Peyer's patch (tissue), 4 donors: ENCODE measurements at regions not wholly inside any gene's neighbourhood (a gene's known extent, or its start where the extent isn't known, plus 50 kb on each side); places are given as distances from the start of the nearest gene placed in this dataset.
"Not testable (repeated sequence)": the region's sequence is repeated elsewhere in the genome, so short reads cannot be mapped to it uniquely, and the experiment has no call there.

Experiments
- DNase-seq, 3 donors: peaks; one replicate each; pipeline ENCODE4 v3.0.0-alpha.2; 2017 to 2019
- H3K27ac ChIP-seq, 4 donors: fragments of 200-600 bp; sonication (generic); one replicate each; pipeline ENCODE4 v1.5.1; 2016 to 2019
- H3K27me3 ChIP-seq, 2 donors: fragments of 200-600 bp; sonication (generic); one replicate each; pipeline ENCODE4 v1.5.1; 2019
- H3K36me3 ChIP-seq, 3 donors: fragments of 200-600 bp; sonication (generic); one replicate each; pipeline ENCODE4 v1.5.1; 2016 to 2019
- H3K4me1 ChIP-seq, 4 donors: fragments of 200-600 bp; sonication (generic); one replicate each; pipeline ENCODE4 v1.5.1; 2016 to 2019
- H3K4me3 ChIP-seq, 4 donors: fragments of 200-600 bp; sonication (generic); 1 replicate in 3 of 4; 2 replicates in 1 of 4; pipeline ENCODE4 v1.5.1; 2016 to 2019; ENCODE audit warnings: mild to moderate bottlenecking in 1 of 4
- H3K9me3 ChIP-seq, 4 donors: fragments of 200-600 bp; sonication (generic); one replicate each; pipeline ENCODE4 v1.5.1; 2016 to 2019; ENCODE audit warnings: mild to moderate bottlenecking in 1 of 4
- POLR2A ChIP-seq, 2 donors: fragments of 450-650 bp; IDR thresholded peaks; one replicate each; pipeline ENCODE4 v1.5.1; 2017; ENCODE audit warnings: antibody characterized with exemption in 2 of 2, mild to moderate bottlenecking in 2 of 2, moderate library complexity in 2 of 2
- TF ChIP-seq, protein P1 (sequence below), 6 experiments: fragments of 450-650 bp in 4 of 6; fragments of 200-600 bp in 2 of 6; sonication (generic) in 1 of 6; IDR thresholded peaks; one replicate each; pipeline ENCODE4 v1.5.1; 2017 to 2019; ENCODE audit warnings: antibody characterized with exemption in 6 of 6, mild to moderate bottlenecking in 3 of 6, moderate library complexity in 1 of 6

DNA sequence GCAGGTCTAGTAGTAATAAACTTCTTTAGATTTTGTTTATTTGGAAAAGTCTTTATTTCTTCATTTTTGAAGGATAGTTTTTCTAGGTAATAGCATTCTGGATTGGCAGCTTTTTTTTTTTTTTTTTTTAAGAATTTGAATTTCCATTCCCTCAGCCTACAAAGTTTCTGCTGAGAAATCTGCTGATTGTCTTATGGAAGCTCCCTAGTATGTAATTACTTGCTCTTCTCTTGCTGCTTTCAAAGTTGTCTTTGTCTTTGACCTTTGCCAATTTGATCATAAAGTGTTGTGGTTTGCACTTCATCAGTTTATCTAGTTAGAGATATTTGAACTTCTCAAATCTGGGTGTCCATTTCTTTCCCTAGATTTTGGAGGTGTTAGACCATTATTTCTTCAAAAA lies 82.2 kb upstream of the GMDS start:
- Histone ChIP-seq H3K4me1 (no peaks in the 10 kb centered on the region), H3K9me3 (peaks cover 0 to 22% (median 7%) of the 10 kb centered on the region in 4 donors), H3K4me3 (no peak overlapping the region), H3K36me3 (peaks cover 0 to 4% (median 0%) of the 10 kb centered on the region in 3 donors), H3K27me3 (no peaks in the 10 kb centered on the region), H3K27ac (no peak overlapping the region)
- TF ChIP-seq POLR2A (IDR thresholded peaks at IDR 0.05), result no peak
- TF ChIP-seq, protein P1, sequence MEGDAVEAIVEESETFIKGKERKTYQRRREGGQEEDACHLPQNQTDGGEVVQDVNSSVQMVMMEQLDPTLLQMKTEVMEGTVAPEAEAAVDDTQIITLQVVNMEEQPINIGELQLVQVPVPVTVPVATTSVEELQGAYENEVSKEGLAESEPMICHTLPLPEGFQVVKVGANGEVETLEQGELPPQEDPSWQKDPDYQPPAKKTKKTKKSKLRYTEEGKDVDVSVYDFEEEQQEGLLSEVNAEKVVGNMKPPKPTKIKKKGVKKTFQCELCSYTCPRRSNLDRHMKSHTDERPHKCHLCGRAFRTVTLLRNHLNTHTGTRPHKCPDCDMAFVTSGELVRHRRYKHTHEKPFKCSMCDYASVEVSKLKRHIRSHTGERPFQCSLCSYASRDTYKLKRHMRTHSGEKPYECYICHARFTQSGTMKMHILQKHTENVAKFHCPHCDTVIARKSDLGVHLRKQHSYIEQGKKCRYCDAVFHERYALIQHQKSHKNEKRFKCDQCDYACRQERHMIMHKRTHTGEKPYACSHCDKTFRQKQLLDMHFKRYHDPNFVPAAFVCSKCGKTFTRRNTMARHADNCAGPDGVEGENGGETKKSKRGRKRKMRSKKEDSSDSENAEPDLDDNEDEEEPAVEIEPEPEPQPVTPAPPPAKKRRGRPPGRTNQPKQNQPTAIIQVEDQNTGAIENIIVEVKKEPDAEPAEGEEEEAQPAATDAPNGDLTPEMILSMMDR (IDR thresholded peaks at IDR 0.05), result no peak
- no peak for DNase-seq

DNA sequence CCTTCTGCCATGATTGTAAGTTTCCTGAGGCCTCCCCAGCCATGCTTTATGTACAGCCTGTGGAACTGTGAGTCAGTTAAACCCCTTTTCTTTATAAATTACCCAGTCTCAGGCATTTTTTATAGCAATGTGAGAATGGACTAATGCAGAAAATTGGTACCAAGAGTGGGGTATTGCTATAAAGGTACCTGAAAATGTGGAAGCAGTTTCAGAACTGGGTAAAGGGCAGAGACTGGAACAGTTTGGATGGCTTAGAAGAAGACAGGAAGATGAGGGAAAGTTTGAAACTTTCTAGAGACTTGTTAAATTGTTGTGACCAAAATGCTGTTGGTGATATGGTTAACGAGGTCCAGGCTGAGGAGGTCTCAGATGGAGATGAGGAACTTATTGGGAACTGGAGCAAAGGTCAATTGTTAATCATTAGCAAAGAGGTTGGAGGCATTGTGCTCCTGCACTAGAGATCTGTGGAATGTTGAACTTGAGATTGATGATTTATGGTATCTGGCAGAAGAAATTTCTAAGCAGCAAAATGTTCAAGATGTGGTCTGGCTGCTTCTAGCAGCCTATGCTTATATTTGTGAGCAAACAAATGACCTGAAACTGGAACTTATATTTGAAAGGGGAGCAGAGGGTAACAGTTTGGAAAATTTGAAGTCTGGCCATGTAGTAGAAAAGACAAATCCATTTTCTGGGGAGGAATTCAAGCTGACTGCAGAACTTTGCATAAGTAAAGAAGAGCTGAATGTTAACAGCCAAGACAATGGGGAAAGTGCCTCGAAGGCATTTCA lies 79.0 kb upstream of the GMDS start:
- Histone ChIP-seq H3K27me3 (no peaks in the 10 kb centered on the region), H3K9me3 (peaks cover 0 to 22% (median 7%) of the 10 kb centered on the region in 4 donors), H3K4me3 (no peak overlapping the region), H3K36me3 (peaks cover 0 to 4% (median 0%) of the 10 kb centered on the region in 3 donors), H3K27ac (no peak overlapping the region), H3K4me1 (no peaks in the 10 kb centered on the region)
- no peak for DNase-seq
- no peak for TF ChIP-seq POLR2A (IDR thresholded peaks at IDR 0.05)
- TF ChIP-seq, protein P1 (IDR thresholded peaks at IDR 0.05), result no peak

DNA sequence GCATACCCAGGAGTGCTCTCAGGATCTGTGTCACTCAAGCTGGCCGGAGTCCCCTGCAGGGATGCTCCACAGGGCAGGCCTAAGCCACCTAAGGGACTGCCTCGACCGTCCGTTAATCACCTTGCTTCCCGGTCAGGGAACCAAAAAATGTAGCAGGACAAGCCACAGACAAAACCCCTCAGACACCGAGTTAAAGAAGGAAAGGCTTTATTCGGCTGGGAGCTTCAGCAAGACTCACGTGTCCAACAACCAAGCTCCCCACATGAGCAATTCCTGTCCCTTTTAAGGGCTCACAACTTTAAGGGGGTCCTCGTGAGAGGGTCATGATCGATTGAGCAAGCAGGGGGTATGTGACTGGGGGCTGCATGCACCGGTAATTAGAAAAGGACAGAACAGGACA lies 72.1 kb upstream of the GMDS start:
- H3K27ac ChIP-seq, DNase-seq, H3K36me3 ChIP-seq, H3K4me3 ChIP-seq, H3K27me3 ChIP-seq, H3K4me1 ChIP-seq, H3K9me3 ChIP-seq: not testable (repeated sequence)

DNA sequence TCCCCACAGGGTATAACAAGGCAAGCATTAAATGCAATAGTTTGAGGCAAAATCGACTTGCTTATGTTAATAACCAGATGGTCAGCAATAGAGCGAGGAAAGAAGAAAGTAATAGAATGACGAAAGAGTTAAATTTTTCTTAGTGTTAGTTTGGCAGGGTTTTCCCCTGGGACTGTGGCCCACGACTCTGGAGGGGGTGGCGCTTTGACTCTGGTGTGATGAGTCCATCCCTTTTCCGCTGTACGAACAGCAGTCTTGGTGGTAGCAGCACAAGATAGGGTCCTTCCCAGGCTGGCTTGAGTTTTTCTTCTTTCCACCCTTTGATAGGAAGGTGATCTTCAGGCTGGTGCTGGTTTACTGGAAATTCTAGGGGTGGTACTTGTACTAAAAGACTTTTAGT lies 69.2 kb upstream of the GMDS start:
- Histone ChIP-seq H3K27me3 (no peaks in the 10 kb centered on the region), H3K4me1 (peaks cover 0 to 9% (median 0%) of the 10 kb centered on the region in 4 donors), H3K27ac (no peak overlapping the region), H3K4me3 (no peak overlapping the region), H3K9me3 (no peaks in the 10 kb centered on the region), H3K36me3 (peaks cover 0 to 6% (median 0%) of the 10 kb centered on the region in 3 donors)
- TF ChIP-seq, protein P1 (IDR thresholded peaks at IDR 0.05), result no peak
- TF ChIP-seq POLR2A (IDR thresholded peaks at IDR 0.05), result no peak
- DNase-seq, result no peak

DNA sequence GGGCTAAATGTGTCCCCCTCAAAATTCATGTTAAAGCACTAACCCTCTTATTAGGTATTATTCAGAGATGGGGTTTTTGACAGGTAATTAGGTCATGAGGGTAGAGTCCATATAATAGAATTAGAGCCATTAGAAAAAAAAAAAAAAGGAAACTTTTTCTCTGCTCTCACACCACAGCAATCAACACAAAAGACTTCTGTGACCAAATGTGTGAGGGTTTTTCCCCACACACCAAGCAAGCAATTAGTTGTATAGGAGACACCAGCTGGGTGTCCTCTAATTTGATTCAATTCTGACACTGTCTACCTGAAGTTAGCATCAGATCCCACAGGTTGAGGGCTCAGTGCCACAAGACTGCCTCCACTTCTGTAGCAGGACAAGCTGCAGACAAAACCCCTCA lies 64.6 kb upstream of the GMDS start:
- Histone ChIP-seq H3K9me3 (no peaks in the 10 kb centered on the region), H3K36me3 (no peaks in the 10 kb centered on the region), H3K27me3 (no peaks in the 10 kb centered on the region), H3K4me3 (no peak overlapping the region), H3K4me1 (peaks cover 0 to 30% (median 0%) of the 10 kb centered on the region in 4 donors), H3K27ac (no peak overlapping the region)
- no peak for DNase-seq
- TF ChIP-seq, protein P1 (IDR thresholded peaks at IDR 0.05), result no peak
- no peak for TF ChIP-seq POLR2A (IDR thresholded peaks at IDR 0.05)

DNA sequence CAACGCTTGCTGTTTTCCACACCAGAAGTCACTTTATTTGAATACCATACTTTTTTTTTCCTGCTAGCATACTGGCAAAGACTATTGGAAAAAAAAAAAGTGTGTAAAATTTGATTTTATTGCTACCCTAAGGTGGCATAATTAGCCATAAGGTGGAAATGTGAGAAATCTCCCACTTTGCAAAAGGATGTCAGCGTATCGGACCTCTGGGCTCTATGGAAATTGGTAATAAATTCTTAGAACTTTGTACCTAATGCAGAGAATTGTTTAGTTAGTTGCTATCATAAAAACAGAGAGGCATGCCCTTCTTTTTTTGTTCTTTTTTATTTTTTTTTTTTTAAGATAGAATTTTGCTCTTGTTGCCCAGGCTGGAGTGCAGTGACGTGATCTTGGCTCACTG lies 63.7 kb upstream of the GMDS start:
- no peak for TF ChIP-seq POLR2A (IDR thresholded peaks at IDR 0.05)
- TF ChIP-seq, protein P1 (IDR thresholded peaks at IDR 0.05), result no peak
- Histone ChIP-seq H3K9me3 (no peaks in the 10 kb centered on the region), H3K27ac (no peak overlapping the region), H3K27me3 (no peaks in the 10 kb centered on the region), H3K4me3 (no peak overlapping the region), H3K36me3 (no peaks in the 10 kb centered on the region), H3K4me1 (peaks cover 0 to 30% (median 0%) of the 10 kb centered on the region in 4 donors)
- DNase-seq, result no peak
